22Rv1 (cell line): ENCODE measurements at regions not wholly inside any gene's neighbourhood (a gene's known extent, or its start where the extent isn't known, plus 50 kb on each side); places are given as distances from the start of the nearest gene placed in this dataset.

Experiments
- H3K27ac ChIP-seq: fragments of 450-650 bp; 2 replicates; pipeline ENCODE4 v1.5.1; 2017
- ZFX ChIP-seq: fragments of 450-650 bp; IDR thresholded peaks from 2 replicates; pipeline ENCODE4 v1.6.1; 2017; ENCODE audit warnings: antibody characterized with exemption, borderline replicate concordance
- TF ChIP-seq, protein P1 (sequence below): fragments of 450-650 bp; IDR thresholded peaks from 2 replicates; pipeline ENCODE4 v1.5.1; 2017; ENCODE audit warnings: mild to moderate bottlenecking

DNA sequence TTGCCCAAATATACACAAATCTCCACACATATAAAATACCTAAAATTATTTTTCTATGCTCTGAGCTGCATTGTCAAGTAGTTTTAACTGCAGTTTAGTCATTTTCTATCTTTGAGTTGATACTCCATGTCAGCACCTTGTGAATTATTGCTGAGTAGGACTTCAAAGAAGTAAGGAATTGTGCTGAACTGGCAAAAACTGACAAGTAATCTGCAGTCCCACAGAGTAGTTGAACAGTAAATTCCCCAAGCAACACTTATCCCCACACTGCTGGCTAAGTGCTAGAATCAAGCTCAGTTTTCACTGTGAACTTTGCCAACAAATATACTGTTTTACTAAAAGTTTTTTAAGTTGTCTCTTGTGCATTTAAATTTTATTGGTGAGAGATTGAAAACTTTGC lies 141.8 kb upstream of the ST6GAL2 start:
- TF ChIP-seq, protein P1, sequence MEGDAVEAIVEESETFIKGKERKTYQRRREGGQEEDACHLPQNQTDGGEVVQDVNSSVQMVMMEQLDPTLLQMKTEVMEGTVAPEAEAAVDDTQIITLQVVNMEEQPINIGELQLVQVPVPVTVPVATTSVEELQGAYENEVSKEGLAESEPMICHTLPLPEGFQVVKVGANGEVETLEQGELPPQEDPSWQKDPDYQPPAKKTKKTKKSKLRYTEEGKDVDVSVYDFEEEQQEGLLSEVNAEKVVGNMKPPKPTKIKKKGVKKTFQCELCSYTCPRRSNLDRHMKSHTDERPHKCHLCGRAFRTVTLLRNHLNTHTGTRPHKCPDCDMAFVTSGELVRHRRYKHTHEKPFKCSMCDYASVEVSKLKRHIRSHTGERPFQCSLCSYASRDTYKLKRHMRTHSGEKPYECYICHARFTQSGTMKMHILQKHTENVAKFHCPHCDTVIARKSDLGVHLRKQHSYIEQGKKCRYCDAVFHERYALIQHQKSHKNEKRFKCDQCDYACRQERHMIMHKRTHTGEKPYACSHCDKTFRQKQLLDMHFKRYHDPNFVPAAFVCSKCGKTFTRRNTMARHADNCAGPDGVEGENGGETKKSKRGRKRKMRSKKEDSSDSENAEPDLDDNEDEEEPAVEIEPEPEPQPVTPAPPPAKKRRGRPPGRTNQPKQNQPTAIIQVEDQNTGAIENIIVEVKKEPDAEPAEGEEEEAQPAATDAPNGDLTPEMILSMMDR, result no peak
- TF ChIP-seq ZFX, result no peak
- H3K27ac ChIP-seq, result no peak overlapping the region

DNA sequence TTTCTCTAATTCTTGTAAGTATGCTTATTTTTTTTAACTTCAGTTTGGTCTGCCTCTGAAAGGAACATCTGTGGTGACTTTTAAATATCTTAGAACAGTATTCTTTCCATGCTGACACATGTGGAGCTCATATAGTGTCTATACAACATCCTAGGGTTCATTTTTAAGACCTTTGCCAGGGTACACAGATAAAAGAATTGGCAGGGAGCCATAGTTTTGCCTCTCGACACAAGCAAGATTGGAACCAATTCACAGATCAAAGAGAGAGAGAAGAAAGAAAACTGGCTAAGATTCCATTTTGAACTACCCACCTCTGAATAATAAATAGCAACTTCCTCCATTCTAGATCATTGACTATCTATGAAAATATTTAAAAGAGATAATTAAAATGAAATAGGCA lies 142.7 kb upstream of the ST6GAL2 start:
- H3K27ac ChIP-seq, result no peak overlapping the region
- TF ChIP-seq, protein P1, result no peak
- TF ChIP-seq ZFX, result no peak

DNA sequence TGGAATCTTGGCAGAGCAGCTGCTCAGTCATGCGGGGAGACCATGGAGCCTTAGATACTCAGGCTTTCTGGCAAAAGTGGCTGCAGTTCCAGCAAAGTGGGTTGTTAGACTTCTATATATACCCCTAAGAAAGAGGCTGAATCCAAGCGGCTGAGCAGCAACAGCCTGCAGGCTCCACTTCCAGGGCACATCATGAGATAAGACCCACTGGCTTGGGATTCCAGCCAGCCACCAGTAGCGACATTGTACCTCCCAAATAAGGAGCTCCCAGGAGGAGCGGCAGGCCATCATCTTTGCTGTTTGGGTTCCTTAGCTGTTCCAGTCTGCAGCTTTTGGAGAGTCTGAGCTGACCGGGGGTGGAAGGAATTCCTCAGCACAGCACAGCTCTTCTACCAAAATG lies 150.3 kb upstream of the ST6GAL2 start:
- TF ChIP-seq, protein P1, result no peak
- no peak for TF ChIP-seq ZFX
- H3K27ac ChIP-seq, result no peak overlapping the region

DNA sequence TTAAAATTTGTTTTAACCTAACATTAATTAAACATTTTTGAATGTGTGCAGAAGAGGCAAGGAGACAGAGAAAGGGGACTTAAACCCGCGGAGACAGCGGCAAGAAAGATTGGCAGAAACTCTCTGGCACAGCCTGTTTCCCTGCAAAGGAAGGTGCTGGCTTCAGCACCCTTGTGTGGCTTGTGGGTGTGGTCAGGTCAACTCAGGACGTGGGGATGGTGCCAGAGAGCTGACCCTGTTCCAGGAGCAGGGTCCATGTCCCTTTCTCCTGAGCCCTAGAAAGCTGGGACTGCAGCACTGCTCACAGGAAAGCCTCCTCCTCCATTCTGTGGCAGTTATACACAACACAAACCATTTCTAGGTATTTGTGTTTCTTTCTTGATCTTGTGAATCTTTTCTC lies 176.2 kb upstream of the ST6GAL2 start:
- H3K27ac ChIP-seq, result no peak overlapping the region
- TF ChIP-seq ZFX, result no peak
- TF ChIP-seq, protein P1, result no peak

DNA sequence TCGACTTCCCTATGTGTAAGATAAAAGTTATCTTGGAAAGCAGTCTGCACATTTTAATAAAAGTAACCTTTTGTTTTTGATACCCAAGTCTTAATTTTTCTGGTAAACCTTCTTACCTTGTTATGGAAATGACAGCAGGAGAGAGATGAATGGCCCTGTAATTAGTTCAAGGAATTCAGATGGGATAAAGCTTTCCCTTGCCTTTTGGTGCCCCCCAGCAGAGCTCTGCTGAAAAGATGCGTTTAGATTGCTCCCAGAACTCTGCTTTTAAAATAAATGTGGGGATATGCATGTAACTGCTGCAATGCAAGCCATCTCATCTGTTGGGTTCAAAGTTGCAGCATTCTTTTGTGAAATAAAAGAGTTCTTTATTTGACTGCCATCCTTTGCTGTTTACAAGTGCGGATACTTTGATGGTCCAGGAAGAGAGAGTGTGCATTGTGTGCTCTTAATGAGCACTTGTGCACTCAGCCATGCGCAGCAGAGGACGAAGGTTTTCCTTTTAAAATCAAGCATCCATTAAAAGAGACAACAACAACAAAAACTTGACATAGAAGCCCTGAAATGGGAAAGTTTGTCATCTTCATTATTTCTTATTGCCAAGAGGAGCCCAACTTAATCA lies 176.7 kb upstream of the ST6GAL2 start:
- no peak overlapping the region for H3K27ac ChIP-seq
- no peak for TF ChIP-seq ZFX
- TF ChIP-seq, protein P1, result no peak

DNA sequence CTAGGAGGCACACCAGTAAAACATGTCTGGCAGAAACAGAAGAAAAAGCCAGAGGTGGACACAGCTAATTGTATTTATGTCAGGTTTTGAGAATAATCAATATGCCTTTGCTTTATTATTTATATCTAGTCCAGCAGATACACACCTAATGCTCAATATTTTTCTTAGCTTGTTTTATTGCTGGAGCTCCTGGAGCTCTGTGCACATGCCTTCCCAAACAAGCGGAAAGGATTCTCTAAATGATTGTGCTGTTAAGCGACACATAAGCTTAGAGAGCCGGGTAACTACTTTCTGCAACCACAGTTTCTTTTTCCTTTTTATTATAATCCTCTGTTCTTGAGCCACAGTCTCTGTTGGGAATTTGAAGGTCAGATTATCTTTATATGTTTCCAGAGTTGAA lies 177.3 kb upstream of the ST6GAL2 start:
- TF ChIP-seq, protein P1, result no peak
- H3K27ac ChIP-seq, result no peak overlapping the region

- no peak overlapping the region for H3K27ac ChIP-seq
- TF ChIP-seq, protein P1, result no peak
- TF ChIP-seq ZFX, result no peak
Measured at GRCh38 chr2:107064750-107065149, 178.8 kb upstream of the ST6GAL2 start.
